GM23338 (cell line): ENCODE measurements at regions not wholly inside any gene's neighbourhood (a gene's known extent, or its start where the extent isn't known, plus 50 kb on each side); places are given as distances from the start of the nearest gene placed in this dataset.

Experiments
- ATAC-seq: fragments of 200-7000 bp; cut with Tn5 transposase; 3 replicates; pipeline ENCODE4 v1.9.1; 2020
- DNase-seq: peaks from one replicate; pipeline ENCODE4 v3.0.0-alpha.2; 2015; ENCODE audit warnings: low spot score
- H2AFZ ChIP-seq: fragments of 200-600 bp; sonication (generic); 2 replicates; pipeline ENCODE4 v1.8.0; 2016; ENCODE audit warnings: antibody characterized with exemption, mild to moderate bottlenecking, moderate library complexity
- H3F3A ChIP-seq: fragments of 200-600 bp; sonication (generic); replicated peaks from 2 replicates; pipeline ENCODE4 v1.8.0; 2017; ENCODE audit warnings: antibody characterized with exemption, mixed run types, low read depth
- H3K27ac ChIP-seq: fragments of 200-600 bp; sonication (generic); 2 replicates; pipeline ENCODE4 v1.6.1; 2016; ENCODE audit warnings: low read depth
- H3K27me3 ChIP-seq: fragments of 200-600 bp; sonication (generic); 2 replicates; pipeline ENCODE4 v1.8.0; 2016; ENCODE audit warnings: mild to moderate bottlenecking, mixed run types, moderate library complexity; ENCODE audit not compliant: insufficient read depth
- H3K36me3 ChIP-seq: fragments of 200-600 bp; sonication (generic); 2 replicates; pipeline ENCODE4 v1.8.0; 2016; ENCODE audit warnings: mild to moderate bottlenecking; ENCODE audit not compliant: insufficient read depth
- H3K4me1 ChIP-seq: fragments of 200-600 bp; sonication (generic); 2 replicates; pipeline ENCODE4 v1.8.0; 2016; ENCODE audit warnings: mild to moderate bottlenecking, moderate library complexity; ENCODE audit not compliant: insufficient read depth
- H3K4me2 ChIP-seq: fragments of 200-600 bp; sonication (generic); 2 replicates; pipeline ENCODE4 v1.7.1; 2017; ENCODE audit warnings: mixed run types
- H3K4me3 ChIP-seq: fragments of 200-600 bp; sonication (generic); 2 replicates; pipeline ENCODE4 v1.6.1; 2016; ENCODE audit warnings: mixed run types
- H3K79me2 ChIP-seq: fragments of 200-600 bp; sonication (generic); replicated peaks from 2 replicates; pipeline ENCODE4 v1.8.0; 2017; ENCODE audit warnings: mild to moderate bottlenecking; ENCODE audit not compliant: insufficient read depth
- H3K9me2 ChIP-seq: fragments of 200-600 bp; sonication (generic); 2 replicates; pipeline ENCODE4 v1.8.0; 2017; ENCODE audit not compliant: insufficient read depth
- H4K20me1 ChIP-seq: fragments of 200-600 bp; sonication (generic); replicated peaks from 2 replicates; pipeline ENCODE4 v1.8.0; 2017; ENCODE audit warnings: mild to moderate bottlenecking; ENCODE audit not compliant: insufficient read depth
- H3K27ac Mint-ChIP-seq: 2 replicates; pipeline ENCODE4 v1.8.0; 2020; ENCODE audit warnings: inconsistent platforms, mild to moderate bottlenecking, moderate library complexity, mixed read lengths
- H3K27me3 Mint-ChIP-seq: 3 replicates; pipeline ENCODE4 v1.8.0; 2022; ENCODE audit warnings: low read depth, mild to moderate bottlenecking, moderate library complexity, mixed read lengths, inconsistent platforms; ENCODE audit not compliant: insufficient read depth, poor library complexity
- H3K36me3 Mint-ChIP-seq: 3 replicates; pipeline ENCODE4 v1.8.0; 2021; ENCODE audit warnings: low read depth, mild to moderate bottlenecking, inconsistent platforms, moderate library complexity, mixed read lengths
- H3K4me1 Mint-ChIP-seq: 3 replicates; pipeline ENCODE4 v1.8.0; 2020; ENCODE audit warnings: mild to moderate bottlenecking, inconsistent platforms, mixed read lengths
- H3K4me3 Mint-ChIP-seq: 3 replicates; pipeline ENCODE4 v1.8.0; 2021; ENCODE audit warnings: moderate library complexity, mild to moderate bottlenecking, inconsistent platforms, mixed read lengths
- H3K9me3 Mint-ChIP-seq: 3 replicates; pipeline ENCODE4 v1.8.0; 2020; ENCODE audit warnings: moderate library complexity, mild to moderate bottlenecking, inconsistent platforms, mixed read lengths
- CREB1 ChIP-seq: fragments of 250-450 bp; sonication (Bioruptor Pico); IDR thresholded peaks from 2 replicates; pipeline ENCODE4 v1.5.0; 2020; ENCODE audit warnings: low read depth, mild to moderate bottlenecking, moderate library complexity
- EZH2 ChIP-seq: fragments of 200-600 bp; sonication (generic); IDR thresholded peaks from one replicate; pipeline ENCODE4 v1.8.0; 2017; ENCODE audit warnings: antibody characterized with exemption, mild to moderate bottlenecking, low read depth; ENCODE audit not compliant: unreplicated experiment
- JUNB ChIP-seq: IDR thresholded peaks from one replicate; pipeline ENCODE4 v1.6.1; 2016; ENCODE audit warnings: antibody characterized with exemption; ENCODE audit not compliant: unreplicated experiment
- NANOG ChIP-seq: IDR thresholded peaks from 2 replicates; pipeline ENCODE4 v1.6.1; 2016; ENCODE audit warnings: antibody characterized with exemption, borderline replicate concordance
- POLR2AphosphoS5 ChIP-seq: IDR thresholded peaks from 2 replicates; pipeline ENCODE4 v1.6.1; 2016; ENCODE audit warnings: antibody characterized with exemption, low read depth
- STAT1 ChIP-seq: IDR thresholded peaks from one replicate; pipeline ENCODE4 v1.6.1; 2016; ENCODE audit warnings: antibody characterized with exemption; ENCODE audit not compliant: unreplicated experiment
- ZNF114 ChIP-seq: fragments of 250-450 bp; sonication (Bioruptor Pico); IDR thresholded peaks from 2 replicates; pipeline ENCODE4 v1.5.0; 2020; ENCODE audit warnings: mild to moderate bottlenecking, moderate library complexity
- ZNF331 ChIP-seq: fragments of 250-450 bp; sonication (Bioruptor Pico); IDR thresholded peaks from 2 replicates; pipeline ENCODE4 v1.5.0; 2020; ENCODE audit warnings: low read depth, mild to moderate bottlenecking, moderate library complexity
- TF ChIP-seq, protein P1 (sequence below): fragments of 250-450 bp; sonication (Bioruptor Pico); IDR thresholded peaks from 2 replicates; pipeline ENCODE4 v1.5.0; 2020; ENCODE audit warnings: mild to moderate bottlenecking, moderate library complexity
- TF ChIP-seq, protein P2 (sequence below), 2 experiments: fragments of 200-600 bp in 1 of 2; sonication (generic) in 1 of 2; conservative IDR thresholded peaks; 2 replicates each; pipeline versions ENCODE4 v1.5.1 to v1.6.1; 2016 to 2017; ENCODE audit warnings: antibody characterized with exemption in 2 of 2, low read depth in 2 of 2, mild to moderate bottlenecking in 2 of 2, moderate library complexity in 1 of 2
- TF ChIP-seq, protein P3 (sequence below): IDR thresholded peaks from 2 replicates; pipeline ENCODE4 v1.6.1; 2016; ENCODE audit warnings: antibody characterized with exemption

DNA sequence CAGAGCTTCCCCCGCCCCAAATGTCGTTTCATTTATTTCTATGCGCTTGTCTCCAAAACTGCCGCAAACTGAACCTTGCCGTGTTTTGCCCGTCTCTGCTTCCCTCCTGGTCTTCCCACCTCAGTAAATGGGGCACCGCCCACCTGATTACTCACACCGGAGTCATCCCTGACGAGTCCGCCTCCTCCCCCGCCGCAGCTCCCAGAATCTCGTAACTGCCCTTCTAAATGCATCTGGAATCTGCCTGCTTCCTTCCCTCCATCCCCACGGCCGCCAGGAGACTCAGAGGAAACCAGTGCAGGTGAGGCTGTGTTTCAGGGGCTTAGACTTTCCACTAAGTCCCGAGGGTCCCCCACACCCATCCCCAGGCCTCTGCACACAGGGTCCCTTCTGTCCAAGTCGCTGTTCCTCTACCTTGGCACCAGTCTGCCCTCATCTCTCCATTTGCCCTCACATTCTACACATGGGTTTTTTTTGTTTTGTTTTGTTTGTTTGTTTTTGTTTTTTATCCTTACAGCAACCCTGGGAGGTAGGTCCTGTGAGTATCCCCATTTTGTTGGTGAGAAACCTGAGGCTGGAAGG, 62.6 kb upstream of the PHF21B start:
- Histone ChIP-seq H3K4me1 (peaks cover 19% of the 10 kb centered on the region), H3K36me3 (no peaks in the 10 kb centered on the region; the same call in 1 of the 2 replicates), H3K4me3 (peak overlapping the region; percentile 49; the same call in 1 of the 2 replicates), H3K27ac (0 out of 2 replicates have a peak overlapping the region, but pooled peaks have one; percentile 55), H3F3A (0 out of 2 replicates have a peak, but pooled peaks cover 6% of the 10 kb centered on the region), H3K79me2 (no peaks in the 10 kb centered on the region), H4K20me1 (no peaks in the 10 kb centered on the region), H3K9me2 (no peaks in the 10 kb centered on the region), H3K27me3 (no peaks in the 10 kb centered on the region), H2AFZ (peak overlapping the region; percentile 83; the same call in 1 of the 2 replicates), H3K4me2 (peak overlapping the region; percentile 77)
- Mint-ChIP-seq H3K4me1 (peaks cover 36% of the 10 kb centered on the region), H3K27me3 (peaks cover 14% of the 10 kb centered on the region), H3K36me3 (no peaks in the 10 kb centered on the region; the same call in 2 of the 3 replicates), H3K4me3 (peak overlapping the region; percentile 53), H3K9me3 (peaks cover 9% of the 10 kb centered on the region), H3K27ac (no peak overlapping the region)
- ATAC-seq (peak; percentile 87), DNase-seq (peak; percentile 94)
- peak; percentile 81 for TF ChIP-seq CREB1
- TF ChIP-seq ZNF114: no peak

DNA sequence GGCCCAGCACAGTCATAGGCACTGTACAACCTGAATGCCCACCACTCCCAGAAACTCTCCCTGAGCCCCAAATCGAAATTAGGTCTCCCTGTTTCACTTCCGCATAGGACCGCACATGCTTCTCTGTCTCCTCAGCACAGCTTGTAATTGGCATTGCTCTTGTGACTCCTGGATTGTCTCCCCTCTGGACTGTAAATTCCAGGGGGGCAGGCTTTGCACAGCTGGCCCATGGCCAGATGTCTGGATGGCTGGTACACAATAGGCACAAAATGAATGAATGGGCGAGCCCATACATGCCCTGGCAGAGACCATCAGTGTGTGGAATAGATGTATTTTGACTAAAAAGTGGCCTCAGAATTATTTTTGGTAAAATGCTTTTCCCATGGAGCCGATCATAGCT, 63.3 kb upstream of the PHF21B start:
- Histone ChIP-seq H3K4me1 (peaks cover 19% of the 10 kb centered on the region), H3K27me3 (no peaks in the 10 kb centered on the region), H4K20me1 (no peaks in the 10 kb centered on the region), H2AFZ (no peak overlapping the region), H3K79me2 (no peaks in the 10 kb centered on the region), H3K4me3 (peak overlapping the region; percentile 49; the same call in 1 of the 2 replicates), H3K9me2 (no peaks in the 10 kb centered on the region), H3K27ac (0 out of 2 replicates have a peak overlapping the region, but pooled peaks have one; percentile 74), H3K4me2 (peak overlapping the region; percentile 76), H3F3A (0 out of 2 replicates have a peak, but pooled peaks cover 6% of the 10 kb centered on the region), H3K36me3 (no peaks in the 10 kb centered on the region; the same call in 1 of the 2 replicates)
- Mint-ChIP-seq H3K4me3 (peak overlapping the region; percentile 48; the same call in 1 of the 3 replicates), H3K27ac (0 out of 2 replicates have a peak overlapping the region, but pooled peaks have one; percentile 56), H3K9me3 (peaks cover 5% of the 10 kb centered on the region), H3K27me3 (peaks cover 14% of the 10 kb centered on the region), H3K36me3 (no peaks in the 10 kb centered on the region; the same call in 2 of the 3 replicates), H3K4me1 (peaks cover 36% of the 10 kb centered on the region)
- DNase-seq (no peak), ATAC-seq (no peak)
- TF ChIP-seq ZNF114: no peak
- no peak for TF ChIP-seq ZNF331 (CRISPR knock-in tag)
- TF ChIP-seq, protein P1, sequence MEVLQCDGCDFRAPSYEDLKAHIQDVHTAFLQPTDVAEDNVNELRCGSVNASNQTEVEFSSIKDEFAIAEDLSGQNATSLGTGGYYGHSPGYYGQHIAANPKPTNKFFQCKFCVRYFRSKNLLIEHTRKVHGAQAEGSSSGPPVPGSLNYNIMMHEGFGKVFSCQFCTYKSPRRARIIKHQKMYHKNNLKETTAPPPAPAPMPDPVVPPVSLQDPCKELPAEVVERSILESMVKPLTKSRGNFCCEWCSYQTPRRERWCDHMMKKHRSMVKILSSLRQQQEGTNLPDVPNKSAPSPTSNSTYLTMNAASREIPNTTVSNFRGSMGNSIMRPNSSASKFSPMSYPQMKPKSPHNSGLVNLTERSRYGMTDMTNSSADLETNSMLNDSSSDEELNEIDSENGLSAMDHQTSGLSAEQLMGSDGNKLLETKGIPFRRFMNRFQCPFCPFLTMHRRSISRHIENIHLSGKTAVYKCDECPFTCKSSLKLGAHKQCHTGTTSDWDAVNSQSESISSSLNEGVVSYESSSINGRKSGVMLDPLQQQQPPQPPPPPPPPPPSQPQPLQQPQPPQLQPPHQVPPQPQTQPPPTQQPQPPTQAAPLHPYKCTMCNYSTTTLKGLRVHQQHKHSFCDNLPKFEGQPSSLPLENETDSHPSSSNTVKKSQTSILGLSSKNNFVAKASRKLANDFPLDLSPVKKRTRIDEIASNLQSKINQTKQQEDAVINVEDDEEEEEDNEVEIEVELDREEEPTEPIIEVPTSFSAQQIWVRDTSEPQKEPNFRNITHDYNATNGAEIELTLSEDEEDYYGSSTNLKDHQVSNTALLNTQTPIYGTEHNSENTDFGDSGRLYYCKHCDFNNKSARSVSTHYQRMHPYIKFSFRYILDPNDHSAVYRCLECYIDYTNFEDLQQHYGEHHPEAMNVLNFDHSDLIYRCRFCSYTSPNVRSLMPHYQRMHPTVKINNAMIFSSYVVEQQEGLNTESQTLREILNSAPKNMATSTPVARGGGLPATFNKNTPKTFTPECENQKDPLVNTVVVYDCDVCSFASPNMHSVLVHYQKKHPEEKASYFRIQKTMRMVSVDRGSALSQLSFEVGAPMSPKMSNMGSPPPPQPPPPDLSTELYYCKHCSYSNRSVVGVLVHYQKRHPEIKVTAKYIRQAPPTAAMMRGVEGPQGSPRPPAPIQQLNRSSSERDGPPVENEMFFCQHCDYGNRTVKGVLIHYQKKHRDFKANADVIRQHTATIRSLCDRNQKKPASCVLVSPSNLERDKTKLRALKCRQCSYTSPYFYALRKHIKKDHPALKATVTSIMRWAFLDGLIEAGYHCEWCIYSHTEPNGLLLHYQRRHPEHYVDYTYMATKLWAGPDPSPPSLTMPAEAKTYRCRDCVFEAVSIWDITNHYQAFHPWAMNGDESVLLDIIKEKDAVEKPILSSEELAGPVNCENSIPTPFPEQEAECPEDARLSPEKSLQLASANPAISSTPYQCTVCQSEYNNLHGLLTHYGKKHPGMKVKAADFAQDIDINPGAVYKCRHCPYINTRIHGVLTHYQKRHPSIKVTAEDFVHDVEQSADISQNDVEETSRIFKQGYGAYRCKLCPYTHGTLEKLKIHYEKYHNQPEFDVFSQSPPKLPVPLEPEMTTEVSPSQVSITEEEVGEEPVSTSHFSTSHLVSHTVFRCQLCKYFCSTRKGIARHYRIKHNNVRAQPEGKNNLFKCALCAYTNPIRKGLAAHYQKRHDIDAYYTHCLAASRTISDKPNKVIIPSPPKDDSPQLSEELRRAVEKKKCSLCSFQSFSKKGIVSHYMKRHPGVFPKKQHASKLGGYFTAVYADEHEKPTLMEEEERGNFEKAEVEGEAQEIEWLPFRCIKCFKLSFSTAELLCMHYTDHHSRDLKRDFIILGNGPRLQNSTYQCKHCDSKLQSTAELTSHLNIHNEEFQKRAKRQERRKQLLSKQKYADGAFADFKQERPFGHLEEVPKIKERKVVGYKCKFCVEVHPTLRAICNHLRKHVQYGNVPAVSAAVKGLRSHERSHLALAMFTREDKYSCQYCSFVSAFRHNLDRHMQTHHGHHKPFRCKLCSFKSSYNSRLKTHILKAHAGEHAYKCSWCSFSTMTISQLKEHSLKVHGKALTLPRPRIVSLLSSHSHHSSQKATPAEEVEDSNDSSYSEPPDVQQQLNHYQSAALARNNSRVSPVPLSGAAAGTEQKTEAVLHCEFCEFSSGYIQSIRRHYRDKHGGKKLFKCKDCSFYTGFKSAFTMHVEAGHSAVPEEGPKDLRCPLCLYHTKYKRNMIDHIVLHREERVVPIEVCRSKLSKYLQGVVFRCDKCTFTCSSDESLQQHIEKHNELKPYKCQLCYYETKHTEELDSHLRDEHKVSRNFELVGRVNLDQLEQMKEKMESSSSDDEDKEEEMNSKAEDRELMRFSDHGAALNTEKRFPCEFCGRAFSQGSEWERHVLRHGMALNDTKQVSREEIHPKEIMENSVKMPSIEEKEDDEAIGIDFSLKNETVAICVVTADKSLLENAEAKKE (CRISPR knock-in tag): no peak
- TF ChIP-seq EZH2: no peak
- no peak for TF ChIP-seq JUNB
- no peak for TF ChIP-seq STAT1
- TF ChIP-seq POLR2AphosphoS5: no peak
- TF ChIP-seq, protein P2, sequence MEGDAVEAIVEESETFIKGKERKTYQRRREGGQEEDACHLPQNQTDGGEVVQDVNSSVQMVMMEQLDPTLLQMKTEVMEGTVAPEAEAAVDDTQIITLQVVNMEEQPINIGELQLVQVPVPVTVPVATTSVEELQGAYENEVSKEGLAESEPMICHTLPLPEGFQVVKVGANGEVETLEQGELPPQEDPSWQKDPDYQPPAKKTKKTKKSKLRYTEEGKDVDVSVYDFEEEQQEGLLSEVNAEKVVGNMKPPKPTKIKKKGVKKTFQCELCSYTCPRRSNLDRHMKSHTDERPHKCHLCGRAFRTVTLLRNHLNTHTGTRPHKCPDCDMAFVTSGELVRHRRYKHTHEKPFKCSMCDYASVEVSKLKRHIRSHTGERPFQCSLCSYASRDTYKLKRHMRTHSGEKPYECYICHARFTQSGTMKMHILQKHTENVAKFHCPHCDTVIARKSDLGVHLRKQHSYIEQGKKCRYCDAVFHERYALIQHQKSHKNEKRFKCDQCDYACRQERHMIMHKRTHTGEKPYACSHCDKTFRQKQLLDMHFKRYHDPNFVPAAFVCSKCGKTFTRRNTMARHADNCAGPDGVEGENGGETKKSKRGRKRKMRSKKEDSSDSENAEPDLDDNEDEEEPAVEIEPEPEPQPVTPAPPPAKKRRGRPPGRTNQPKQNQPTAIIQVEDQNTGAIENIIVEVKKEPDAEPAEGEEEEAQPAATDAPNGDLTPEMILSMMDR (conservative IDR thresholded peaks at IDR 0.05; ENCODE audit: low read depth in 2 of 2): no peak
- no peak for TF ChIP-seq CREB1
- no peak for TF ChIP-seq NANOG
- TF ChIP-seq, protein P3, sequence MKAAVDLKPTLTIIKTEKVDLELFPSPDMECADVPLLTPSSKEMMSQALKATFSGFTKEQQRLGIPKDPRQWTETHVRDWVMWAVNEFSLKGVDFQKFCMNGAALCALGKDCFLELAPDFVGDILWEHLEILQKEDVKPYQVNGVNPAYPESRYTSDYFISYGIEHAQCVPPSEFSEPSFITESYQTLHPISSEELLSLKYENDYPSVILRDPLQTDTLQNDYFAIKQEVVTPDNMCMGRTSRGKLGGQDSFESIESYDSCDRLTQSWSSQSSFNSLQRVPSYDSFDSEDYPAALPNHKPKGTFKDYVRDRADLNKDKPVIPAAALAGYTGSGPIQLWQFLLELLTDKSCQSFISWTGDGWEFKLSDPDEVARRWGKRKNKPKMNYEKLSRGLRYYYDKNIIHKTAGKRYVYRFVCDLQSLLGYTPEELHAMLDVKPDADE: no peak
